HG03135 (cell line): ENCODE measurements at regions not wholly inside any gene's neighbourhood (a gene's known extent, or its start where the extent isn't known, plus 50 kb on each side); places are given as distances from the start of the nearest gene placed in this dataset.

Experiments
- ATAC-seq: cut with Tn5 transposase; IDR thresholded peaks from one replicate; pipeline ENCODE4 v1.9.1; 2021; ENCODE audit warnings: mild to moderate bottlenecking, moderate library complexity; ENCODE audit not compliant: unreplicated experiment

GRCh38 chr7:47221826-47222225, 360.1 kb downstream of the TNS3 start:
- no peak for ATAC-seq

- no peak for ATAC-seq
Measured at GRCh38 chr7:47218378-47219176, 363.3 kb downstream of the TNS3 start.

- ATAC-seq = no peak
Measured at GRCh38 chr7:47217570-47218360, 364.1 kb downstream of the TNS3 start.

GRCh38 chr7:47217086-47217485, 364.8 kb downstream of the TNS3 start:
- ATAC-seq = no peak

GRCh38 chr7:47216439-47216838, 365.5 kb downstream of the TNS3 start:
- ATAC-seq = no peak

- no peak for ATAC-seq
Measured at GRCh38 chr7:47215640-47216039, 366.3 kb downstream of the TNS3 start.

GRCh38 chr7:47215049-47215448, 366.9 kb downstream of the TNS3 start:
- no peak for ATAC-seq

GRCh38 chr7:47213276-47213675, 368.6 kb downstream of the TNS3 start:
- ATAC-seq = no peak

- ATAC-seq = no peak
Measured at GRCh38 chr7:47211519-47211973, 370.4 kb downstream of the TNS3 start.

GRCh38 chr7:47210281-47210854, 371.5 kb downstream of the TNS3 start:
- ATAC-seq = no peak

GRCh38 chr7:47207956-47208355, 374.0 kb downstream of the TNS3 start:
- ATAC-seq = no peak

GRCh38 chr7:47204709-47205108, 377.2 kb downstream of the TNS3 start:
- ATAC-seq = no peak

- ATAC-seq = no peak
Measured at GRCh38 chr7:47202146-47202783, 379.6 kb downstream of the TNS3 start.

- no peak for ATAC-seq
Measured at GRCh38 chr7:47198159-47198558, 383.8 kb downstream of the TNS3 start.

- ATAC-seq = no peak
Measured at GRCh38 chr7:47197486-47197885, 384.4 kb downstream of the TNS3 start.

GRCh38 chr7:47196737-47197136, 385.2 kb downstream of the TNS3 start:
- no peak for ATAC-seq

GRCh38 chr7:47196106-47196645, 385.7 kb downstream of the TNS3 start:
- no peak for ATAC-seq

GRCh38 chr7:47195641-47196040, 386.3 kb downstream of the TNS3 start:
- ATAC-seq = no peak

- no peak for ATAC-seq
Measured at GRCh38 chr7:47194516-47195057, 387.3 kb downstream of the TNS3 start.

GRCh38 chr7:47192978-47193377, 388.9 kb downstream of the TNS3 start:
- no peak for ATAC-seq

GRCh38 chr7:47191876-47192291, 390.0 kb downstream of the TNS3 start:
- no peak for ATAC-seq
